ENCODE measurements at regions not wholly inside any gene's neighbourhood (a gene's known extent, or its start where the extent isn't known, plus 50 kb on each side); places are given as distances from the start of the nearest gene placed in this dataset.

DNA sequence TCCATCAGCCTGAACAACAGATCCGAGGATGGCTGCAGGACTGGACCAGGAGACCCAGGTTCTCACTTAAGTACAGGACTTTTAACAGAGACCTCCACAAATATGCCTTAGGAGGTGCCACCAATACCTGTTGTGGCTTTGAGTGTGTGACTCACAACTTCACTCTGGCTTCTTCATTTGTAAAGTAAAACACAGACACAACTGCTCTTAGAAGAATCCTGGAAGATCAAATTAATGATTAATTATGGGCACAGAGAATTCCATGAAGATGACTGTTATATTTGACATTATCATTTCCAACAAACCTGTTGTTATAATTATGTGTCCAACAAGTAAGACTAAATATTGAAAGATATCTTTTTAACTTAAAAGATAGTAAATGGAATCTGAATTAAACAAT lies 481.4 kb upstream of the KLHL29 start:
- Mint-ChIP-seq H3K9me3 (no peaks in the 10 kb centered on the region), H3K4me1 (ENCODE audit: low read depth) (no peaks in the 10 kb centered on the region), H3K36me3 (ENCODE audit: low read depth) (no peaks in the 10 kb centered on the region), H3K4me3 (no peak overlapping the region), H3K27me3 (no peaks in the 10 kb centered on the region), H3K27ac (no peak overlapping the region)
- no peak for DNase-seq

GRCh38 chr2:22904126-22904684 lies 480.8 kb upstream of the KLHL29 start:
- DNase-seq, result no peak

GRCh38 chr2:22907330-22907729 lies 477.6 kb upstream of the KLHL29 start:
- DNase-seq, result no peak
- Mint-ChIP-seq H3K9me3 (no peaks in the 10 kb centered on the region), H3K4me1 (ENCODE audit: low read depth) (no peaks in the 10 kb centered on the region), H3K36me3 (ENCODE audit: low read depth) (no peaks in the 10 kb centered on the region), H3K27me3 (peaks cover 4% of the 10 kb centered on the region), H3K4me3 (no peak overlapping the region), H3K27ac (no peak overlapping the region)

More at GRCh38 chr2:22904126-22904684, 480.8 kb upstream of the KLHL29 start:
- H3K4me1 Mint-ChIP-seq (ENCODE audit: low read depth), result no peaks in the 10 kb centered on the region
- no peaks in the 10 kb centered on the region for H3K9me3 Mint-ChIP-seq
- H3K27ac Mint-ChIP-seq, result no peak overlapping the region
- no peak overlapping the region for H3K4me3 Mint-ChIP-seq
- H3K36me3 Mint-ChIP-seq (ENCODE audit: low read depth), result no peaks in the 10 kb centered on the region
- H3K27me3 Mint-ChIP-seq, result no peaks in the 10 kb centered on the region

- peaks cover 4% of the 10 kb centered on the region for H3K27me3 Mint-ChIP-seq
- no peaks in the 10 kb centered on the region for H3K36me3 Mint-ChIP-seq (ENCODE audit: low read depth)
- H3K4me3 Mint-ChIP-seq, result no peak overlapping the region
- H3K27ac Mint-ChIP-seq, result no peak overlapping the region
- no peaks in the 10 kb centered on the region for H3K4me1 Mint-ChIP-seq (ENCODE audit: low read depth)
- no peak for DNase-seq
- H3K9me3 Mint-ChIP-seq, result no peaks in the 10 kb centered on the region
These were observed 472.6 kb upstream of the KLHL29 start for GRCh38 chr2:22912398-22912797.

DNA sequence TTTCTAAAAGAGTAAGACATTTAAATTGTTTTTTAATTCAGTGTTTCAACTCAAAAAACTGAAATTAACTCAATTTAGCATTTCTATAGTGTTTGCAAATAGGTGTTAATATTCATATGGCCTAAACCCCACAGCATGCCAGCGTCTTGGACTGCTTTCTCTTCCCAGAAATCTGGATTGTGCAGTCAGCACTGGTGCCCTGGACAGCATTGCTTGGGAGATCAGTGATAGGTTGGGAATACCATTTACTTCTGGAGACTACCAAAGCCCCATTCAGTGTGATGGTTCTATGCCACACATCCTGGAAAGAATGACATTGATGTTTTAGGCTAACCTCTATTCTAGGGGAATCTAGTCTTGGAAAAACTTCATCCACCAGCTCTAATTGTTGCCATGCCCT lies 455.0 kb upstream of the KLHL29 start:
- Mint-ChIP-seq H3K27me3 (no peaks in the 10 kb centered on the region), H3K9me3 (peaks cover 3% of the 10 kb centered on the region), H3K27ac (no peak overlapping the region), H3K36me3 (ENCODE audit: low read depth) (no peaks in the 10 kb centered on the region), H3K4me3 (no peak overlapping the region), H3K4me1 (ENCODE audit: low read depth) (no peaks in the 10 kb centered on the region)
- no peak for DNase-seq

- Mint-ChIP-seq H3K4me3 (no peak overlapping the region), H3K36me3 (ENCODE audit: low read depth) (no peaks in the 10 kb centered on the region), H3K9me3 (peaks cover 3% of the 10 kb centered on the region), H3K4me1 (ENCODE audit: low read depth) (no peaks in the 10 kb centered on the region), H3K27me3 (no peaks in the 10 kb centered on the region), H3K27ac (no peak overlapping the region)
- no peak for DNase-seq
These were observed 454.2 kb upstream of the KLHL29 start for GRCh38 chr2:22930781-22931180.

DNA sequence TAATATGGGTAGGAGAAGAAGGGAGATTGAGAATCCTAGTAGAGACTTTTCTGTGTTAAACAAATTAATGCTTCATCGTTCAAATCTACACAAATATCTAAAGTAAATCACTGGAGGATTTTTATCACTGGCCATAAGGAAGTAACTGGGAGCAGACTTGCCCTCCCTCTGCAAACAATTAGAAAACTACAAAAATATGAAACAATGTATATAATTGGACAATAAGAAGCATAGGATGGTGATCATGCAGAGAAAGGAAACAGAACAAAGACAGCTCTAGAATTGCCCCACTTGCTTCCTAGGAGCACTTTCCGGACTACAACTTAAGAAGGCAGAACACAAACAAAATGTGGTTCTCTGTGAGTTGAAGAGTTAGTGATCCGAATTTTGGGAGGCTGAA lies 452.7 kb upstream of the KLHL29 start:
- no peak overlapping the region for H3K27ac Mint-ChIP-seq
- H3K36me3 Mint-ChIP-seq (ENCODE audit: low read depth), result no peaks in the 10 kb centered on the region
- no peak overlapping the region for H3K4me3 Mint-ChIP-seq
- H3K27me3 Mint-ChIP-seq, result no peaks in the 10 kb centered on the region
- DNase-seq, result no peak
- H3K9me3 Mint-ChIP-seq, result peaks cover 5% of the 10 kb centered on the region
- no peaks in the 10 kb centered on the region for H3K4me1 Mint-ChIP-seq (ENCODE audit: low read depth)

- Mint-ChIP-seq H3K4me3 (no peak overlapping the region), H3K27me3 (no peaks in the 10 kb centered on the region), H3K9me3 (peaks cover 5% of the 10 kb centered on the region), H3K27ac (no peak overlapping the region), H3K36me3 (ENCODE audit: low read depth) (no peaks in the 10 kb centered on the region), H3K4me1 (ENCODE audit: low read depth) (no peaks in the 10 kb centered on the region)
- DNase-seq, result no peak
These were observed 450.2 kb upstream of the KLHL29 start for GRCh38 chr2:22934747-22935146.

DNA sequence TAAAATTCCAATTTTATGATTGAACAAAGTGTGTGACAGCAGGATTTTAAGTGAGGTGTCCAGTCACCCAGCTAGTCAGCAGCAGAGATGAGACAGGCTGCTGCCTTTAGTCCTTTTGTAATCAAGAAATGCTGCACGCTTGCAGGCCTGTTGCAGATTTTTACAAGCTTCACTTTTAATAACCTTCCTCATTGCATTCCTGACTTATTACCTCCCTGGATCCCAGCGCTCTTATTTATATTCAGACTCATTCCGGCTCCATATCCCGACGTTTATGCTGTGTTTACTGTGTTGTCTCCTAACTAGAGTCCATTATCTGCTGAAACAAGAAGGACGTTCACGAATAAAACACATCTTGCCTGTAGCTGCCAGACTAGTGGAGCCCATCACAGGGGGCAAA lies 442.5 kb upstream of the KLHL29 start:
- H3K9me3 Mint-ChIP-seq, result no peaks in the 10 kb centered on the region
- H3K27me3 Mint-ChIP-seq, result no peaks in the 10 kb centered on the region
- DNase-seq, result no peak
- H3K4me3 Mint-ChIP-seq, result no peak overlapping the region
- no peaks in the 10 kb centered on the region for H3K4me1 Mint-ChIP-seq (ENCODE audit: low read depth)
- H3K36me3 Mint-ChIP-seq (ENCODE audit: low read depth), result no peaks in the 10 kb centered on the region
- no peak overlapping the region for H3K27ac Mint-ChIP-seq

GRCh38 chr2:22944143-22944542 lies 440.8 kb upstream of the KLHL29 start:
- Mint-ChIP-seq H3K4me3 (no peak overlapping the region), H3K36me3 (ENCODE audit: low read depth) (no peaks in the 10 kb centered on the region), H3K27me3 (no peaks in the 10 kb centered on the region), H3K27ac (no peak overlapping the region), H3K4me1 (ENCODE audit: low read depth) (no peaks in the 10 kb centered on the region), H3K9me3 (no peaks in the 10 kb centered on the region)
- DNase-seq, result no peak

DNA sequence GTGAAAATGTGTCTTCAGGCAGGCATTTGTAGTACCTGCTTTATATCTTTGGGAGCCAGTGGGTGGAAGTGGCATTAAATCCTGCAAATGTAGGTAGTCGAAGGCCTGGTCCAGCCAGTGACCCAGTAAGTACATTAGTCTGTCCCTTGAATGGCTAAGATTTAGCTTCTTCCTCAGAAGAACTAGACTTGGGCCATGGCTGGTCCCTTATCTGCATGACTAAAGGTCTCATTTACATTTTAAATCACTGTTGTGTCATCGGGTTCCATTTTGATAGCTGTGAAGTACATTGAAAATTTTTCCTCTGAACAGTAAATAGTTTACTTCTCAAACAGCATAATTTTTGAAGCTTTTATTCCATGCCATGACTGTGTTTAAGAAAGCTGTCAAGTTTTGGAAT lies 438.4 kb upstream of the KLHL29 start:
- H3K9me3 Mint-ChIP-seq, result no peaks in the 10 kb centered on the region
- no peak for DNase-seq
- no peaks in the 10 kb centered on the region for H3K27me3 Mint-ChIP-seq
- no peaks in the 10 kb centered on the region for H3K4me1 Mint-ChIP-seq (ENCODE audit: low read depth)
- H3K27ac Mint-ChIP-seq, result no peak overlapping the region
- H3K36me3 Mint-ChIP-seq (ENCODE audit: low read depth), result no peaks in the 10 kb centered on the region
- no peak overlapping the region for H3K4me3 Mint-ChIP-seq

DNA sequence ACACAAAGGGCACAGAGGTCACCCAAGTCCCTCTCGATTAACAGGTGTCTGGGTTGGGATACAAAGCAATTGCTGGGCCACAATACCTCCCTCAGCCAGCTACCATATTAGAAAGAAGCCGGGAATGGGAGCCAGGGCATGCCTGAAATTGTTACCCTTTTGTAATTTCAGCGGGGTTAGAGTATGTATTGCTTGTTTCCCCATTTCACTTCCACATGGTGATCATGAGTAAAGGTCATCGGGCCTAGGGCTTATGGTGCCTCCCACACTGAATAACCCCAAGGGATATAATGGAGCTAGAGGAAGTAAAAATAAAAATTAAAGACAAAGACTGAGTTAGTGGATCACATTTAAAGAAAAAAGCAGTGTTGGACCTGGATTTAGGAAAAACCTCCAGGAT lies 437.2 kb upstream of the KLHL29 start:
- Mint-ChIP-seq H3K27ac (no peak overlapping the region), H3K27me3 (no peaks in the 10 kb centered on the region), H3K9me3 (no peaks in the 10 kb centered on the region), H3K36me3 (ENCODE audit: low read depth) (no peaks in the 10 kb centered on the region), H3K4me3 (no peak overlapping the region), H3K4me1 (ENCODE audit: low read depth) (no peaks in the 10 kb centered on the region)
- DNase-seq, result no peak

DNA sequence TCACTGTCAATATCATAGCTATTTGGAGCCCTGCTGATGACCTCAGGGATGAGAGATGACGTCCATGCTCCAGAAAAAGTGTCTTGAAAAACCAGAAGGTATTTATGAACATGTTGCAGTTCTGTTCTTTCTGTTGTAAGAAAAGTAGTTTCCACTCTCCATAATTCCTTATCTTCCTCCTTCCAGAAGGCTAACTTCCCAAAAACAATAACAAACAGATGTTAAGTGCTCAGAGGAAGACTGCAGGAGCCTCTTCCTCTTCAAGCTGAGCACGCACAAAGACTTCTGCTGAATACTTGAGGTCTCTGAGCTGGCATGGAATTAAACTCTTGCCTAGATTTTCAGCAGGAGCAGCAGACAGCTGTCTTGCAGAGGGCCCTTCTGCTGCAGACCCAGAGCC lies 434.5 kb upstream of the KLHL29 start:
- no peaks in the 10 kb centered on the region for H3K4me1 Mint-ChIP-seq (ENCODE audit: low read depth)
- no peaks in the 10 kb centered on the region for H3K9me3 Mint-ChIP-seq
- no peaks in the 10 kb centered on the region for H3K27me3 Mint-ChIP-seq
- no peaks in the 10 kb centered on the region for H3K36me3 Mint-ChIP-seq (ENCODE audit: low read depth)
- H3K4me3 Mint-ChIP-seq, result no peak overlapping the region
- no peak for DNase-seq
- H3K27ac Mint-ChIP-seq, result no peak overlapping the region

- Mint-ChIP-seq H3K4me3 (no peak overlapping the region), H3K27ac (no peak overlapping the region), H3K27me3 (no peaks in the 10 kb centered on the region), H3K36me3 (ENCODE audit: low read depth) (no peaks in the 10 kb centered on the region), H3K4me1 (ENCODE audit: low read depth) (no peaks in the 10 kb centered on the region), H3K9me3 (no peaks in the 10 kb centered on the region)
- DNase-seq, result no peak
These were observed 432.2 kb upstream of the KLHL29 start for GRCh38 chr2:22952656-22953225.

DNA sequence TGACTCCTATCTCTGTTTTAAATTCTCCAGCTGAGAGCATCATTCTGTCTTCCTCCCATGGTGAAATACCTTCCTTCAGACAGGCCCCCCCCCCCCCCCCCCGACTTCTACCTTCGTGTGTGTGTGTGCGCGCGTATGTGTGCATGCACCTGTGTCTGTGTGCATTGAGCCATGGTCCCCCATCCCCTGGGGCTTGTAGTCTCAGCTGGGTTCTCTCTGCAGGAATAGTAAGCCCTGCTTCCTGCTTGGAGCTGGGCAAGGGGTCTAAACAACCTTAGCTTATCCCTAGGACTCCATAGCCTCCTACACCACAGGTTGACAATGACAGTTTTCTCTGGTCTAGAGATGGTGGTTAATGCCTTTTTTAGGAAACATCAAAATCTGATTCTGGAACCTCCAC lies 427.5 kb upstream of the KLHL29 start:
- Mint-ChIP-seq H3K9me3 (no peaks in the 10 kb centered on the region), H3K36me3 (ENCODE audit: low read depth) (no peaks in the 10 kb centered on the region), H3K27me3 (no peaks in the 10 kb centered on the region), H3K4me1 (ENCODE audit: low read depth) (no peaks in the 10 kb centered on the region), H3K27ac (no peak overlapping the region), H3K4me3 (no peak overlapping the region)
- no peak for DNase-seq

- H3K27me3 Mint-ChIP-seq, result no peaks in the 10 kb centered on the region
- H3K36me3 Mint-ChIP-seq (ENCODE audit: low read depth), result no peaks in the 10 kb centered on the region
- no peaks in the 10 kb centered on the region for H3K9me3 Mint-ChIP-seq
- no peak for DNase-seq
- H3K27ac Mint-ChIP-seq, result no peak overlapping the region
- H3K4me3 Mint-ChIP-seq, result no peak overlapping the region
- H3K4me1 Mint-ChIP-seq (ENCODE audit: low read depth), result no peaks in the 10 kb centered on the region
These were observed 426.7 kb upstream of the KLHL29 start for GRCh38 chr2:22958308-22958707.

Measured in activated T-cell treated with anti-CD3 and anti-CD28 coated beads, Interleukin-2, amount 50 U/mL, for 24 hours (primary cell).